Nephron (organoid): ENCODE measurements at regions not wholly inside any gene's neighbourhood (a gene's known extent, or its start where the extent isn't known, plus 50 kb on each side); places are given as distances from the start of the nearest gene placed in this dataset.
A peak's percentile ranks its signal among the peaks of the same experiment; 100 is the strongest.

ENCODE experiments used
- H3K27ac Mint-ChIP-seq, 3 experiments: 2 replicates each; pipeline ENCODE4 v1.8.0; 2020; ENCODE audit warnings: mixed read lengths in 3 of 3, mild to moderate bottlenecking in 2 of 3, moderate library complexity in 1 of 3
- H3K27me3 Mint-ChIP-seq: 2 replicates; pipeline ENCODE4 v1.8.0; 2021; ENCODE audit warnings: low read depth, mild to moderate bottlenecking, moderate library complexity, mixed read lengths
- H3K36me3 Mint-ChIP-seq: 2 replicates; pipeline ENCODE4 v1.8.0; 2020; ENCODE audit warnings: low read depth, mixed read lengths
- H3K4me1 Mint-ChIP-seq: 2 replicates; pipeline ENCODE4 v1.8.0; 2020; ENCODE audit warnings: mixed read lengths
- H3K4me3 Mint-ChIP-seq, 3 experiments: 2 replicates each; pipeline ENCODE4 v1.8.0; 2020; ENCODE audit warnings: mild to moderate bottlenecking in 3 of 3, mixed read lengths in 3 of 3, moderate library complexity in 2 of 3
- H3K9me3 Mint-ChIP-seq: 2 replicates; pipeline ENCODE4 v1.8.0; 2020; ENCODE audit warnings: mixed read lengths
- TF ChIP-seq, protein P1 (sequence below), 3 experiments: fragments of 200-600 bp; sonication (generic); IDR thresholded peaks; one replicate each; pipeline ENCODE4 v1.5.0; 2021; ENCODE audit warnings: antibody characterized with exemption in 3 of 3; ENCODE audit not compliant: unreplicated experiment in 3 of 3

DNA sequence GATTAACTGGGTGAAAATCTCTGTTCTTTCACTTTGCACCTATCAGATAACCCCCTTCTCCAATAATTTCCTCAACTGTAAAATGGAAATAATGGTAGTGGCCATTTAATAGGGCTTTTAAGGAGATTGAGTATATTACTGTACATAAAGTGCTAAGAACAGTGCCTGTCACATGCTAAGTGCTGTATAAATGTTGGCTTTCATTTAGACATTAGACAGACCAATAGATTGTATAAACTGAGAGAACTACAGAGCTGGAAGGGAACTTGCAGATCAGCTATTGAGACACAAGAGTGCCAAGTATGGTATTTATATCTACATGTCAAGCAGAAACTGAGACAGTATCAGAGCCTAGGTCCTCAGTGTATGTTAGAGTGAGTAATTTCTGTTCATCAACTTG is 934.7 kb downstream of the PLA2G4A start:
- Mint-ChIP-seq H3K4me1 (peaks cover 7% of the 10 kb centered on the region), H3K36me3 (no peaks in the 10 kb centered on the region), H3K27ac (no peak overlapping the region), H3K27me3 (no peaks in the 10 kb centered on the region), H3K4me3 (no peak overlapping the region), H3K9me3 (peaks cover 9% of the 10 kb centered on the region)
- TF ChIP-seq, protein P1, sequence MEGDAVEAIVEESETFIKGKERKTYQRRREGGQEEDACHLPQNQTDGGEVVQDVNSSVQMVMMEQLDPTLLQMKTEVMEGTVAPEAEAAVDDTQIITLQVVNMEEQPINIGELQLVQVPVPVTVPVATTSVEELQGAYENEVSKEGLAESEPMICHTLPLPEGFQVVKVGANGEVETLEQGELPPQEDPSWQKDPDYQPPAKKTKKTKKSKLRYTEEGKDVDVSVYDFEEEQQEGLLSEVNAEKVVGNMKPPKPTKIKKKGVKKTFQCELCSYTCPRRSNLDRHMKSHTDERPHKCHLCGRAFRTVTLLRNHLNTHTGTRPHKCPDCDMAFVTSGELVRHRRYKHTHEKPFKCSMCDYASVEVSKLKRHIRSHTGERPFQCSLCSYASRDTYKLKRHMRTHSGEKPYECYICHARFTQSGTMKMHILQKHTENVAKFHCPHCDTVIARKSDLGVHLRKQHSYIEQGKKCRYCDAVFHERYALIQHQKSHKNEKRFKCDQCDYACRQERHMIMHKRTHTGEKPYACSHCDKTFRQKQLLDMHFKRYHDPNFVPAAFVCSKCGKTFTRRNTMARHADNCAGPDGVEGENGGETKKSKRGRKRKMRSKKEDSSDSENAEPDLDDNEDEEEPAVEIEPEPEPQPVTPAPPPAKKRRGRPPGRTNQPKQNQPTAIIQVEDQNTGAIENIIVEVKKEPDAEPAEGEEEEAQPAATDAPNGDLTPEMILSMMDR (IDR thresholded peaks at IDR 0.05; ENCODE audit: unreplicated experiment in 3 of 3) = no peak

DNA sequence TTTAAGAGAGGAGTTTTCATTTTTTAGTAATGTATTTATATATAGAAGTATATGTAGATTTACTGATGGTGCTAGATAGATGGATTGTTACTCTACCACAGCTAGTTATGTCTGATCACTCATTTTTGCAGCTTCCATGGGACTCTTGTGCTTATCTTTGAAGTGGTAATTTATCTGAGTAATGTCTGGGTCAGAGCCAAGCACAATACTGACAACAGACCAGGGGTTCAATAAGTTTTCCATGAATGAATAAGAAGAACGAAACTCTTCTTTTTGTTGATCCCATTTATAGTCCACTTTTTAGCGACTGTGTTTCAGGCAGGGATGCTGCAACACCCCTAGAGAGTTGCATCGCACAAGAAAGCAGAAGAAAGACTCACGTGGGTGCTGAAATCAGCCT is 935.2 kb downstream of the PLA2G4A start:
- no peaks in the 10 kb centered on the region for H3K27me3 Mint-ChIP-seq
- H3K4me3 Mint-ChIP-seq = no peak overlapping the region
- H3K36me3 Mint-ChIP-seq = no peaks in the 10 kb centered on the region
- TF ChIP-seq, protein P1 (IDR thresholded peaks at IDR 0.05; ENCODE audit: unreplicated experiment in 3 of 3) = no peak
- peaks cover 9% of the 10 kb centered on the region for H3K9me3 Mint-ChIP-seq
- H3K4me1 Mint-ChIP-seq = peaks cover 7% of the 10 kb centered on the region
- no peak overlapping the region for H3K27ac Mint-ChIP-seq

DNA sequence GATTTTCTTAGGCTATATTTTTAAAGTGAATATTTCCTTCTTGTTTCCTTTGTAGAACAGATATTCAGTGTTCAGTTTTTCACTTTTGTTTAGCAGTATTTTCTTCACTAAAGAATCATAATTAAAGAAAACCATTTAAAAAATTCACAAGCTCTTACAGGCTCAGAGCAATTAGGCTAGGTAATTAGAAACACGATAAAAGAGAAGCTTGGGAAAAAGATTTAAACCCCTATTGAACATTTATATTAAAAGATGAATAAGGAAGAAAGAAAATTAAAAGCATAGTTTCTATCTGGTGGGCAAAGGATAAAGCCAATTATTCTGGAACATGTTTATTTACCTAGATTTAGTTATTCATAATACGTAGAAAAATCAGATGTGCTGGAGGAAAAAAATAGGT is 942.6 kb downstream of the PLA2G4A start:
- Mint-ChIP-seq H3K27ac (no peak overlapping the region), H3K27me3 (no peaks in the 10 kb centered on the region), H3K4me3 (no peak overlapping the region)

DNA sequence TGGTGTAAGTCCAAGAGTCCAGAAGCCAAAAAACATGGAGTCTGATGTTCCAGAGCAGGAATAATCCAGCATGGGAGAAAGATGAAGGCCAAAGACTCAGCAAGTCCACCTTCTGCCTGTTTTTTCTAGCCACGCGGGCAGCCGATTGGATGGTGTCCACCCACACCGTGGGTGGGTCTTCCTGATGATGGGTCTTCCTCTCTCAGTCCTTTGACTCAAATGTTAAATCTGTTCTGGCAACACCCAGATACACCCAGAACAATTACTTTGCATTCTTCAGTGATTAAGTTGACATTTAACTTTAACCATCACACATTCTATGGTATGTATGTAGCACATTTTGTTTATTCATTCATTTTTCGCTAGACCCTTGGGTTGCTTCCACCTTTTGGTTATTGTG is 944.4 kb downstream of the PLA2G4A start:
- Mint-ChIP-seq H3K4me1 (no peaks in the 10 kb centered on the region), H3K36me3 (no peaks in the 10 kb centered on the region), H3K27ac (no peak overlapping the region), H3K27me3 (no peaks in the 10 kb centered on the region), H3K9me3 (no peaks in the 10 kb centered on the region), H3K4me3 (no peak overlapping the region)
- TF ChIP-seq, protein P1 (IDR thresholded peaks at IDR 0.05; ENCODE audit: unreplicated experiment in 3 of 3) = no peak

More for the DNA sequence above, 942.6 kb downstream of the PLA2G4A start:
- Mint-ChIP-seq H3K4me1 (no peaks in the 10 kb centered on the region), H3K36me3 (no peaks in the 10 kb centered on the region), H3K9me3 (no peaks in the 10 kb centered on the region)
- TF ChIP-seq, protein P1 (IDR thresholded peaks at IDR 0.05; ENCODE audit: unreplicated experiment in 3 of 3) = no peak

DNA sequence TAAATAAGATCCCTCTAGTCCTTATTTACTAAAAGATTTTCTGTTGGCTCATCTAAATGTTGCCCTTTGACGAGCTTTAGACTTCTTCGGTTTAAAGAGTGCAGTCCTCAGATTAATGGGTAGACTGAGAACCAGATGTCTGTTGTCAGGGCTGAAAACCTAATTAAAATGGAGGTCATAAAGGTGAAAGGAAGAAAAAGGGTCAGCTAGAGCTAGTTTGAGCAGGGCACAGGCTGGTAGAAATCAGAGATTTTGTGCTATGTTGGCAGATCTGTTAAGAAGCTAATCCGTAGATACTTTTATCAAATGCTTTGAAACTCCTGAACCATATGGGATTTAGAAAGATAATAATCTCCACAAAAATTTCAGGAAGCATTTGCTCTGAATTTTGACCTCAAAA is 959.0 kb downstream of the PLA2G4A start:
- Mint-ChIP-seq H3K4me1 (no peaks in the 10 kb centered on the region), H3K9me3 (peaks cover 2% of the 10 kb centered on the region)
- TF ChIP-seq, protein P1 (IDR thresholded peaks at IDR 0.05; ENCODE audit: unreplicated experiment in 3 of 3) = no peak

DNA sequence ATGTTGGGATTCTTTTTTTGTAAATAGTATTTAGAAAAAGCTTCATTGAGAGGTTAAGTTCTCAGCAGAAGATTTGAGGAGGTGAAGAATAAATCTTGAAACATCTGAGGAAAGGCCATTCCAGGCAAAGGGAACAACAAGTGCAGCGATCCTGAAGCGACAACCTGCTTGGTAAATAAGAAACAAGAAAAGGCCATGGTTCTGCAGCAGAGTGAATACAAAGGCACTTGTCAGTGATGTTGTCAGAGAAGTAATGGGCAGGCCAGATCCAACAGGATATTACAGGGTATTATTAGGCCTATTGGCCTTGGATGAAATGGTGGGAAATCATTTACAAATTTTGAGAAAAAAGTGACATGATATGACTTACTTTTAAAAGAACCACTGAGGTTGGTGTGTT is 960.0 kb downstream of the PLA2G4A start:
- H3K4me1 Mint-ChIP-seq = no peaks in the 10 kb centered on the region
- H3K4me3 Mint-ChIP-seq = no peak overlapping the region
- H3K27ac Mint-ChIP-seq = no peak overlapping the region
- TF ChIP-seq, protein P1 (IDR thresholded peaks at IDR 0.05; ENCODE audit: unreplicated experiment in 3 of 3) = no peak
- H3K27me3 Mint-ChIP-seq = no peaks in the 10 kb centered on the region
- peaks cover 5% of the 10 kb centered on the region for H3K9me3 Mint-ChIP-seq
- no peaks in the 10 kb centered on the region for H3K36me3 Mint-ChIP-seq

More for the DNA sequence above, 959.0 kb downstream of the PLA2G4A start:
- H3K27ac Mint-ChIP-seq = peak overlapping the region in 2 of 3 experiments; percentile 41 to 79
- H3K4me3 Mint-ChIP-seq = no peak overlapping the region
- H3K36me3 Mint-ChIP-seq = no peaks in the 10 kb centered on the region
- no peaks in the 10 kb centered on the region for H3K27me3 Mint-ChIP-seq
